Thoracic aorta (tissue), 2 donors: ENCODE measurements at regions not wholly inside any gene's neighbourhood (a gene's known extent, or its start where the extent isn't known, plus 50 kb on each side); places are given as distances from the start of the nearest gene placed in this dataset.

ENCODE experiments used
- ATAC-seq: fragments of 150-250 bp; one replicate; pipeline ENCODE4 v1.8.0; 2017; ENCODE audit warnings: low read depth; ENCODE audit not compliant: insufficient number of reproducible peaks, low FRiP score
- DNase-seq: peaks from one replicate; pipeline ENCODE4 v3.0.0-alpha.2; 2020; ENCODE audit warnings: low spot score
- H3K27ac ChIP-seq, 2 donors: fragments of 200-600 bp; sonication (generic); 1 replicate in 1 of 2; 2 replicates in 1 of 2; pipeline ENCODE4 v1.5.1; 2016; ENCODE audit warnings: mild to moderate bottlenecking in 2 of 2, moderate library complexity in 2 of 2
- H3K27me3 ChIP-seq: fragments of 200-600 bp; sonication (generic); replicated peaks from 2 replicates; pipeline ENCODE4 v1.6.0; 2016; ENCODE audit warnings: mild to moderate bottlenecking; ENCODE audit not compliant: insufficient read depth
- H3K36me3 ChIP-seq: fragments of 200-600 bp; sonication (generic); one replicate; pipeline ENCODE4 v1.5.1; 2016
- H3K4me1 ChIP-seq, 2 donors: fragments of 200-600 bp; sonication (generic); 1 replicate in 1 of 2; 2 replicates in 1 of 2; pipeline versions ENCODE4 v1.5.1 to v1.6.0; 2016; ENCODE audit warnings: low read depth in 2 of 2, mild to moderate bottlenecking in 1 of 2; ENCODE audit not compliant: control insufficient read depth in 1 of 2
- H3K4me3 ChIP-seq: fragments of 200-600 bp; sonication (generic); 2 replicates; pipeline ENCODE4 v1.5.1; 2016; ENCODE audit warnings: mild to moderate bottlenecking
- H3K9me3 ChIP-seq: fragments of 200-600 bp; sonication (generic); 2 replicates; pipeline ENCODE4 v1.5.1; 2016
- TF ChIP-seq, protein P1 (sequence below): fragments of 200-600 bp; sonication (generic); IDR thresholded peaks from one replicate; pipeline ENCODE4 v1.5.1; 2019; ENCODE audit warnings: antibody characterized with exemption

GRCh38 chr16:14002416-14002990 lies 68.6 kb upstream of the MRTFB start:
- H3K27ac ChIP-seq: no peak overlapping the region
- DNase-seq: no peak
- TF ChIP-seq, protein P1, sequence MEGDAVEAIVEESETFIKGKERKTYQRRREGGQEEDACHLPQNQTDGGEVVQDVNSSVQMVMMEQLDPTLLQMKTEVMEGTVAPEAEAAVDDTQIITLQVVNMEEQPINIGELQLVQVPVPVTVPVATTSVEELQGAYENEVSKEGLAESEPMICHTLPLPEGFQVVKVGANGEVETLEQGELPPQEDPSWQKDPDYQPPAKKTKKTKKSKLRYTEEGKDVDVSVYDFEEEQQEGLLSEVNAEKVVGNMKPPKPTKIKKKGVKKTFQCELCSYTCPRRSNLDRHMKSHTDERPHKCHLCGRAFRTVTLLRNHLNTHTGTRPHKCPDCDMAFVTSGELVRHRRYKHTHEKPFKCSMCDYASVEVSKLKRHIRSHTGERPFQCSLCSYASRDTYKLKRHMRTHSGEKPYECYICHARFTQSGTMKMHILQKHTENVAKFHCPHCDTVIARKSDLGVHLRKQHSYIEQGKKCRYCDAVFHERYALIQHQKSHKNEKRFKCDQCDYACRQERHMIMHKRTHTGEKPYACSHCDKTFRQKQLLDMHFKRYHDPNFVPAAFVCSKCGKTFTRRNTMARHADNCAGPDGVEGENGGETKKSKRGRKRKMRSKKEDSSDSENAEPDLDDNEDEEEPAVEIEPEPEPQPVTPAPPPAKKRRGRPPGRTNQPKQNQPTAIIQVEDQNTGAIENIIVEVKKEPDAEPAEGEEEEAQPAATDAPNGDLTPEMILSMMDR: no peak
- H3K9me3 ChIP-seq: no peaks in the 10 kb centered on the region
- no peak for ATAC-seq
- H3K4me1 ChIP-seq: peaks cover 22 to 44% of the 10 kb centered on the region in 2 donors
- H3K27me3 ChIP-seq: no peaks in the 10 kb centered on the region
- H3K36me3 ChIP-seq: no peaks in the 10 kb centered on the region
- peak overlapping the region; percentile 52 for H3K4me3 ChIP-seq

DNA sequence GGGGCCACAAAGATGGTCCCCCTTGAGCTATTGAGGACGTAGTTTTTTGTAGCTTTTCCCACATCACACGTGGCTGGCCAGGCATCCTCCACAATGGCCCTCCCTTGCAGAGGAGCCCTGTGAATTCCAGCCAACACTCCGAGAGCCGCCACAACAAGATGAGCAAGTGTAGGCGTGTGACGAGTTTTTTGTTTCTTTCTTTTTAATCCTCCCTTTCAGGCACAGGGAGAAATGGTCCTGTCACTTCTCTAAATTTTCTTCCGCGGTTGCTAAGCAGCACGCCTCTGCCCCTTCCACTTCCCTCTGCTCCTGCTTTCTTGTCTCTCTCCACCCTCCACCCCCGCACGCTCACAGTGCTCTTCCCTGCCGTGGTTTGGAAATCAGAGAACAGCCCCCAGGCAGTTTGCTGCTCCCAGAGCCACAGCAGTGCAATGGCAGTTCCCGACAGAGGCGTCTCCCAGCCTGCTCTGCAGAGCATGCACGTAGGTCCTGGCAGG lies 68.0 kb upstream of the MRTFB start:
- H3K4me1 ChIP-seq: peaks cover 22 to 44% of the 10 kb centered on the region in 2 donors
- H3K36me3 ChIP-seq: no peaks in the 10 kb centered on the region
- DNase-seq: peak; percentile 26
- H3K9me3 ChIP-seq: no peaks in the 10 kb centered on the region
- ATAC-seq: peak; percentile 37
- no peaks in the 10 kb centered on the region for H3K27me3 ChIP-seq
- TF ChIP-seq, protein P1: peak; percentile 10
- H3K4me3 ChIP-seq: peak overlapping the region; percentile 52
- H3K27ac ChIP-seq: peak overlapping the region in 1 of 2 donors; percentile 77

DNA sequence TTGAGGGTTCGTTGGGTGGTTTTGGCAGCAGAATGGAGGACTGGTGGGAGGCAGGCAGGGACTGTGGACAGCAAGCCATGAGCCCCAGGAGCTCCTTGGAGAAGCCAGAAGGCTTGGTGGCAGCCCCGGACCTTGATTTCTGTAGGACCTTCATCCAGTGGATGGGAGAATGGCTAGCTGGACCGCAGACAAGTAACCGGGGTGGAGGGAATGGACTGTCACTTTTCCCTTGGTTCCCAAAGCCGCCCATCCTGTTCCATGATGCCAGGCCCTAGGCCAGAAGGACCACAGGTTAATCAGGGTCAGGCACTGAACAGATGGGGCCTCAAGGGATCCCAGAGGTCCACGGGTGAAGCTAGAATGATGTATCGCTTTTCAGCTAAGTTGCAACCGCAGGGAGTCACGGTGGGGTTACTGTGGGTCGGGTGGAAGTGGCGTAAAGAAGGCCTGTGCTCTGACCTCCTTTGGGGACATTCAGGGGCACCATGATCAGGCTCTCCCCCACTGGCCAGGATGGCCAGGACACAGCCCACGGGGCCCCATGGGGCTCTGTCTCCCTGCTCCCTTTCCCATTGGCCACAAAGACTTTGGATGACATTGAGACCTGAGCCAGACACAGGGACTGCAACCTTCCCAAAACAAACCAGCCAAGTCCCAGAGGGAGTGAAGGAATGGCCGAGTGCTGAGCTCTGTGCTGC lies 66.9 kb upstream of the MRTFB start:
- H3K4me3 ChIP-seq: no peak overlapping the region
- ATAC-seq: peak; percentile 34
- no peaks in the 10 kb centered on the region for H3K9me3 ChIP-seq
- no peaks in the 10 kb centered on the region for H3K27me3 ChIP-seq
- H3K27ac ChIP-seq: peak overlapping the region; percentile 77 to 85
- DNase-seq: no peak
- no peaks in the 10 kb centered on the region for H3K36me3 ChIP-seq
- TF ChIP-seq, protein P1: no peak
- H3K4me1 ChIP-seq: peaks cover 22 to 44% of the 10 kb centered on the region in 2 donors

- Histone ChIP-seq H3K27ac (peak overlapping the region; percentile 77 to 85), H3K36me3 (no peaks in the 10 kb centered on the region), H3K4me3 (no peak overlapping the region), H3K27me3 (no peaks in the 10 kb centered on the region), H3K9me3 (no peaks in the 10 kb centered on the region), H3K4me1 (peaks cover 22 to 43% of the 10 kb centered on the region in 2 donors)
- ATAC-seq: no peak
- TF ChIP-seq, protein P1: no peak
- DNase-seq: no peak
These were observed 66.3 kb upstream of the MRTFB start for GRCh38 chr16:14004729-14005315.

DNA sequence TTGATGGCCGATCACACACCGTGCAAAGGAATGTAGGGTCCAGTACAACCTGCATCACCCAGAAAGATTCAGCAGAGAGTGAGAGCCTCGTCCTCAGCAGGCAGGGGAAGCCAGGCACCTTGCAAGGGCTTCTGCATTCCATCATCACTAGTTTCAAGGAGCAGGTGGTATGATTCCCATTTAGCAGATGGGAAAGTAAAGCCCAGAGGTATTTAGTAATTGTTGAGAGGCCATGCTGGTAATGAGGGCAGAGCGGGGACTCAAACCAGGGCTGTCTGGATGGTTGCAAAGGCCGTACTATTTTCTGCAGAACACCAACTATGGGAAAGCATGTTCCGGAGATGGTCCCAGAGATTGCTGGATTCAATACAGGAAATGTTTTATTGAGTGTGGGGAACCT lies 65.8 kb upstream of the MRTFB start:
- ATAC-seq (no peak), DNase-seq (no peak)
- H3K9me3 ChIP-seq: no peaks in the 10 kb centered on the region
- H3K27me3 ChIP-seq: no peaks in the 10 kb centered on the region
- peaks cover 22 to 37% of the 10 kb centered on the region in 2 donors for H3K4me1 ChIP-seq
- H3K27ac ChIP-seq: peak overlapping the region; percentile 77 to 85
- TF ChIP-seq, protein P1: no peak
- H3K36me3 ChIP-seq: no peaks in the 10 kb centered on the region
- no peak overlapping the region for H3K4me3 ChIP-seq
